ENCODE measurements at regions not wholly inside any gene's neighbourhood (a gene's known extent, or its start where the extent isn't known, plus 50 kb on each side); places are given as distances from the start of the nearest gene placed in this dataset.

GRCh38 chr15:38904298-38904697, 339.7 kb upstream of the RASGRP1 start:
- Histone ChIP-seq H3K27ac (no peak overlapping the region), H3K4me3 (no peak overlapping the region), H3K36me3 (no peaks in the 10 kb centered on the region), H3K9me3 (no peaks in the 10 kb centered on the region), H3K27me3 (no peaks in the 10 kb centered on the region), H3K4me1 (no peaks in the 10 kb centered on the region)
- TF ChIP-seq POLR2A (IDR thresholded peaks at IDR 0.05) (no peak), CTCF (IDR thresholded peaks at IDR 0.05) (no peak)
- no peak for DNase-seq

GRCh38 chr15:38905632-38906031, 341.0 kb upstream of the RASGRP1 start:
- no peak for DNase-seq
- H3K36me3 ChIP-seq, result no peaks in the 10 kb centered on the region
- no peaks in the 10 kb centered on the region for H3K9me3 ChIP-seq
- no peak overlapping the region for H3K4me3 ChIP-seq
- H3K27ac ChIP-seq, result no peak overlapping the region
- H3K4me1 ChIP-seq, result no peaks in the 10 kb centered on the region
- no peak for TF ChIP-seq CTCF (IDR thresholded peaks at IDR 0.05)
- TF ChIP-seq POLR2A (IDR thresholded peaks at IDR 0.05), result no peak
- H3K27me3 ChIP-seq, result no peaks in the 10 kb centered on the region

- no peaks in the 10 kb centered on the region for H3K4me1 ChIP-seq
- no peaks in the 10 kb centered on the region for H3K36me3 ChIP-seq
- H3K27ac ChIP-seq, result no peak overlapping the region
- TF ChIP-seq POLR2A (IDR thresholded peaks at IDR 0.05), result no peak
- TF ChIP-seq CTCF (IDR thresholded peaks at IDR 0.05), result no peak
- no peak for DNase-seq
- no peak overlapping the region for H3K4me3 ChIP-seq
- no peaks in the 10 kb centered on the region for H3K27me3 ChIP-seq
- H3K9me3 ChIP-seq, result no peaks in the 10 kb centered on the region
Observed at GRCh38 chr15:38920966-38921365, 356.4 kb upstream of the RASGRP1 start.

- Histone ChIP-seq H3K4me3 (no peak overlapping the region), H3K36me3 (no peaks in the 10 kb centered on the region), H3K9me3 (no peaks in the 10 kb centered on the region), H3K4me1 (no peaks in the 10 kb centered on the region), H3K27me3 (no peaks in the 10 kb centered on the region), H3K27ac (no peak overlapping the region)
- no peak for TF ChIP-seq CTCF (IDR thresholded peaks at IDR 0.05)
- no peak for TF ChIP-seq POLR2A (IDR thresholded peaks at IDR 0.05)
- no peak for DNase-seq
Observed at GRCh38 chr15:38921471-38921870, 356.9 kb upstream of the RASGRP1 start.

GRCh38 chr15:38928431-38928830, 363.8 kb upstream of the RASGRP1 start:
- H3K36me3 ChIP-seq, result no peaks in the 10 kb centered on the region
- TF ChIP-seq POLR2A (IDR thresholded peaks at IDR 0.05), result no peak
- no peaks in the 10 kb centered on the region for H3K27me3 ChIP-seq
- H3K4me1 ChIP-seq, result no peaks in the 10 kb centered on the region
- no peak for DNase-seq
- H3K27ac ChIP-seq, result no peak overlapping the region
- no peak overlapping the region for H3K4me3 ChIP-seq
- no peaks in the 10 kb centered on the region for H3K9me3 ChIP-seq

GRCh38 chr15:38930851-38931572, 366.4 kb upstream of the RASGRP1 start:
- H3K9me3 ChIP-seq, result no peaks in the 10 kb centered on the region
- no peak overlapping the region for H3K27ac ChIP-seq
- no peaks in the 10 kb centered on the region for H3K4me1 ChIP-seq
- H3K36me3 ChIP-seq, result no peaks in the 10 kb centered on the region
- H3K27me3 ChIP-seq, result no peaks in the 10 kb centered on the region
- no peak overlapping the region for H3K4me3 ChIP-seq
- no peak for TF ChIP-seq POLR2A (IDR thresholded peaks at IDR 0.05)
- no peak for TF ChIP-seq CTCF (IDR thresholded peaks at IDR 0.05)
- no peak for DNase-seq
